Esophagus squamous epithelium (tissue), 4 donors: ENCODE measurements at regions not wholly inside any gene's neighbourhood (a gene's known extent, or its start where the extent isn't known, plus 50 kb on each side); places are given as distances from the start of the nearest gene placed in this dataset.

Source experiments
- CTCF ChIP-seq, 6 experiments: fragments of 450-650 bp in 4 of 6; fragments of 200-600 bp in 2 of 6; sonication (generic) in 2 of 6; IDR thresholded peaks; one replicate each; pipeline ENCODE4 v1.5.1; 2016 to 2019; ENCODE audit warnings: antibody characterized with exemption in 6 of 6, mild to moderate bottlenecking in 4 of 6, moderate library complexity in 4 of 6
- POLR2A ChIP-seq, 4 donors: fragments of 450-650 bp; IDR thresholded peaks; one replicate each; pipeline ENCODE4 v1.6.1; 2017; ENCODE audit warnings: antibody characterized with exemption in 4 of 4, mild to moderate bottlenecking in 4 of 4, moderate library complexity in 3 of 4

GRCh38 chr11:28684011-28684586 lies 575.9 kb downstream of the METTL15 start:
- no peak for TF ChIP-seq CTCF (IDR thresholded peaks at IDR 0.05)
- no peak for TF ChIP-seq POLR2A (IDR thresholded peaks at IDR 0.05)
